SJCRH30 (cell line): ENCODE measurements at regions not wholly inside any gene's neighbourhood (a gene's known extent, or its start where the extent isn't known, plus 50 kb on each side); places are given as distances from the start of the nearest gene placed in this dataset.

Experiments used
- DNase-seq, 2 experiments: peaks; one replicate each; pipeline ENCODE4 v3.0.0-alpha.2; 2015 to 2020
- H3K27ac ChIP-seq: fragments of 250-450 bp; sonication (Bioruptor Pico); 2 replicates; pipeline ENCODE4 v1.5.1; 2020; ENCODE audit warnings: mild to moderate bottlenecking, moderate library complexity
- H3K27me3 ChIP-seq: fragments of 250-450 bp; sonication (Bioruptor Pico); 2 replicates; pipeline ENCODE4 v1.5.1; 2020; ENCODE audit warnings: mild to moderate bottlenecking, moderate library complexity
- H3K36me3 ChIP-seq: fragments of 250-450 bp; sonication (Bioruptor Pico); 2 replicates; pipeline ENCODE4 v1.5.1; 2020; ENCODE audit warnings: mild to moderate bottlenecking, moderate library complexity
- H3K4me1 ChIP-seq: fragments of 250-450 bp; sonication (Bioruptor Pico); 2 replicates; pipeline ENCODE4 v1.5.1; 2020; ENCODE audit warnings: mild to moderate bottlenecking, moderate library complexity
- H3K4me3 ChIP-seq: fragments of 250-450 bp; sonication (Bioruptor Pico); 2 replicates; pipeline ENCODE4 v1.5.1; 2020; ENCODE audit warnings: mild to moderate bottlenecking, moderate library complexity
- H3K9me3 ChIP-seq: fragments of 250-450 bp; sonication (Bioruptor Pico); replicated peaks from 2 replicates; pipeline ENCODE4 v1.5.1; 2020; ENCODE audit warnings: mild to moderate bottlenecking, moderate library complexity

DNA sequence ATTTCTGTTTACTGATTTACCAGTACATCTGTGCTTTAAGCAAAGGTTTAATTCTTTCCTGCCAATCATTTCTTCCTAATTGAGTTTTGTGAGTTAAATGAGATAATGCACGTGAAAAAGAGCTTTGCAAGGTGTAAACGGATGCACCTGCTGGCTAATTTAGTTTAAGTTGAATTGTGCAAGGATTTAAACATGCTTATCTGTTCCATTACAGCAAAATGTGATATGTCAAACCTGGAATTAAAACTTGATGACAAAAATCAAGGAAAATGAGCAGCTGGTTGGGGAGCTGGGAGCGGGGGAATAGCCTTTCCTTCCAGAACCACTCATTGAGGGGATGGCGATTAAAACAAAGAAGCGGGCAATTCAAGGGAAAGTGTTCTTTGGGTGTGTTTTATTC lies 155.0 kb upstream of the CTTNBP2 start:
- DNase-seq, result no peak
- H3K4me3 ChIP-seq, result no peak overlapping the region
- H3K27ac ChIP-seq, result no peak overlapping the region
- H3K4me1 ChIP-seq, result no peaks in the 10 kb centered on the region
- no peaks in the 10 kb centered on the region for H3K36me3 ChIP-seq
- no peaks in the 10 kb centered on the region for H3K9me3 ChIP-seq
- no peaks in the 10 kb centered on the region for H3K27me3 ChIP-seq

DNA sequence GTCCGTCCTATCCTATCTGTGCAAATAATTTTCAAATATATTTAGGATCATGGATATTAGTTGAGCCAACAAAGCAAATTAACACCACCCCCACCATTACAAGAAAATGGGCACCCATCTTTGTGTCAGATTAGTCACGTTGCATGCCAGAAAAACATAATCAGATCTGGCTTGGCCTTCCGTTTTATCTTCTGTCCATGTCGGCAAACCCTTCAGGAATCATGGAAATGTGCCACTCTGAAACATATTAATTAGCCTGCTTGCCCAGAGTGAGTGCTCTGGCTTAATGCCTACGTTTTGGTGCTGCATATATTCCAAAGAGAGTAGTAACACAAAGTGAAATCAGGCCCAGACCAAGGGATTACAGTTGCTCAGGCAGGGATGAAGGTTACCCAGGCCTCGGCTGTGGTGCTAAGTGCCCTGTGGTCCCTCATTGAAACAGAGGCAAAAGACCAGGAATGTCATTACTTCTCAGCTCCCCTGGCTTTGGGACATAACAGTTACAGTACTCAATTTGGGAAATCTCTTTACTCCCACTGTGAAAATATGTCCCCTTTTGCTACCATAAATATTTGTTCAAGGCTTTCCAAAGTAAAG lies 154.0 kb upstream of the LSM8 start:
- Histone ChIP-seq H3K9me3 (no peaks in the 10 kb centered on the region), H3K4me1 (no peaks in the 10 kb centered on the region), H3K4me3 (no peak overlapping the region), H3K36me3 (no peaks in the 10 kb centered on the region), H3K27ac (no peak overlapping the region), H3K27me3 (no peaks in the 10 kb centered on the region)
- no peak for DNase-seq

DNA sequence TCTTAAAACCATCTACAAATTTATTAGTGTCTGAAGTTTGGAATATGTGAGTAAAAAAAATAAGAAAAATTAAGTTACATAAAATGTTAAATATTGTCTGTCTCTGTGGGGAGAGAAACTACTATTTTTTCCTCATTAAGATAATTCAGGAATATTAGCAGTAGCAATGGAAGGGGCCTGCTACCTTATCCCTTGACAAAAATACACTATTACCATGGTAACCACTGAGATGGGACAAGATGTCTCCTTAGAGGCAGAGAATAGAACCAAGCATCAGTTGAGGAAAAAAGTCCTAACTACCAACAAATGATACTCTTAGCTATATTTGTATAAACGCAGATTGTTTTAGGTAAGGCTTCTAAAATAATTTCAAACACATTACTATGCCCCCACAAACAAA lies 150.7 kb upstream of the LSM8 start:
- H3K9me3 ChIP-seq, result no peaks in the 10 kb centered on the region; the same call in 1 of the 2 replicates

DNA sequence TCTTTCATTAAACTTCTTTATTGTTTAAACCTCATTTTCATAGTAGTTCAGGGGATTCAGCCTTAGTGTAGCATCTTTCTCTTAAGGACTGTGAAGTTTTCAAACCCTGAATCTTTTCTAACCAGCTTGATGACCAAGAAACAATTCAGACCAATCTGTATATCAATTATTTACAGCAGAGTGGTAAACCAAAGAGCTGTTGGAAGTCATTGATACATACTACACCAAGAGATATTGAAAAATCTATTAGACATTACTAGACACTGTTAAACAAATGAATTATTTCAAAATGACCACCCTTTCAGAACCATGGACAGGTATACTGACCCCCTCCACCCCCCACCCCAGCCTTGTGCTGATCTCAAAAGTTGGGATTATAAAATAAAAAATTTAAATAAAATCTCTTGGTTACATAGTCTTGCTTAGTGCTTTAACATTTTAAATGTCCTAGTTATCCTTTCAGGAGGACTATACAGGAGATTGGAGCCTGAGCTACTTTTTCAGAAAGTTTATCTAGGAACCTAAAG lies 143.9 kb upstream of the LSM8 start:
- Histone ChIP-seq H3K4me1 (no peaks in the 10 kb centered on the region), H3K27ac (no peak overlapping the region)

More for the DNA sequence above, 150.7 kb upstream of the LSM8 start:
- Histone ChIP-seq H3K27me3 (no peaks in the 10 kb centered on the region), H3K4me3 (no peak overlapping the region), H3K27ac (no peak overlapping the region), H3K36me3 (no peaks in the 10 kb centered on the region), H3K4me1 (no peaks in the 10 kb centered on the region)
- no peak for DNase-seq

DNA sequence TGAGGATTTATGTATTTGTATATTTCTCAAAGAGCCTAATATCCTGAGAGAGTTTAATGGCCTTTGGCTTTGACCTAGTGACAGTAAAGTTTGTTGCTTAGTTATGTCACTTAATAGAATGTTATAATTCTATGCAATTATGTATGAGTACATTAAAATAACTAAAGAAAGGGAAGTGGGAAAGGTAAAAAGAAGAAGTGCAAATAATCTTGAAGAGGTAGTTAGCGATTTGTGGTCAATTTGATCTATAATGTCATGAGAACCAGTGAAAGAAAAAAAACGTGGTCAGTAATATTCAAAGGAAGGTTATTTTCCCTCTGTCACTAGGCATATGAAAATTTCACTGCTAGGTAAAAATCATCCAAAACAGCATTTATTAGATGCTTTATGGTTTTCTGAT lies 143.4 kb upstream of the LSM8 start:
- H3K4me3 ChIP-seq, result no peak overlapping the region

More for the DNA sequence above, 143.9 kb upstream of the LSM8 start:
- H3K4me3 ChIP-seq, result no peak overlapping the region
- H3K27me3 ChIP-seq, result no peaks in the 10 kb centered on the region
- no peak for DNase-seq
- no peaks in the 10 kb centered on the region; the same call in 1 of the 2 replicates for H3K9me3 ChIP-seq
- no peaks in the 10 kb centered on the region for H3K36me3 ChIP-seq

DNA sequence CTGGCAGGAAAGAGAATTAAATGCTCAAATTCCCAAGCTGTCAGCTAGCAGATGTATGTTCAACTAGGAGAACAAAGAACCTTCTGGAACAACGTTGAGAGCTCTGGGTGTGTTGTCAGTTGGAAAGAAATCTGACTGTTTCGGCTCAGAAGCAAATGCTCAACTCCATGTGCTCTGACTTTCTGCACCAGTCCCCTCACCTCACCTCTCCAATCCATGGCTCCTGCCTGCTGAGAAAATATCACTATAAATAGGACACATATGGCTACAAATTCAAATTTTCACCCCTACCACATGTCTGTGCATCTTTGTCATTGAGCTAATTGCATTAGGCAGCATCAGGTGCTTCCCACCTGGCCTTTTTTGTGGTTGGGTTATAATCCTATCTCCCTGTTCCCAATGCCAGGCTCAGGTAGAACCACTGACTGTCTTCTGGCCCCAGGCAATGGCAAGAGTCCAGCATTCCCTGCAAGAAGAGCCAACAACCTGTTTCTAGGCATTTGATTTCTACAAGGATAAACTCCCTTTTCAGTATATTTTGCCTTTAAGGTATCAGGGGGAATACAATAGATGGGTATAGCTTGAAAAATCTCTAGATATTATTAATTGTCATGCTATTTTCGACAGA lies 142.6 kb upstream of the LSM8 start:
- H3K27ac ChIP-seq, result no peak overlapping the region
- no peaks in the 10 kb centered on the region for H3K36me3 ChIP-seq
- H3K4me3 ChIP-seq, result no peak overlapping the region
- no peaks in the 10 kb centered on the region for H3K4me1 ChIP-seq
- no peak for DNase-seq
- H3K9me3 ChIP-seq, result no peaks in the 10 kb centered on the region; the same call in 1 of the 2 replicates
- no peaks in the 10 kb centered on the region for H3K27me3 ChIP-seq

More for the DNA sequence above, 143.4 kb upstream of the LSM8 start:
- Histone ChIP-seq H3K27ac (no peak overlapping the region), H3K27me3 (no peaks in the 10 kb centered on the region), H3K4me1 (no peaks in the 10 kb centered on the region), H3K36me3 (no peaks in the 10 kb centered on the region), H3K9me3 (no peaks in the 10 kb centered on the region; the same call in 1 of the 2 replicates)
- no peak for DNase-seq

DNA sequence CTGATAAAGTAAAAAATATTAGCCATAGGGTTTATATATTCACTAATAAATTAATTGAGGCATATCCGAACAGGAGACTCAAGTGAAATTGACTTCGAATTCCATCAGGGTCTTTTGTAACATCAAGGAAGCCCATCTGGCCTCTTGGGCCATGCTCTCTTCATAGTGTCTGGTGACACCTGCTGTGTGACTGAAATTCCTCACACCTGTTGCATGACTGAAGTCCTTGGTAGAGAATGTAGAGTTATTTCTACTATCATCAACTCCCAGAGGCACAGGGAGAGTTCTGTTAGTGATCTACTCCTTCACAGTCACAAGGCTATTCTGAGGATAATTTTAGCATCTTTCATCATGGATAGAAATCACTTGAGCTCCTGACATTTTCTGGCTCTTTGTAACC lies 138.3 kb upstream of the LSM8 start:
- no peaks in the 10 kb centered on the region for H3K4me1 ChIP-seq
- H3K4me3 ChIP-seq, result no peak overlapping the region
- H3K9me3 ChIP-seq, result no peaks in the 10 kb centered on the region
- no peaks in the 10 kb centered on the region for H3K36me3 ChIP-seq
- no peak overlapping the region for H3K27ac ChIP-seq
- DNase-seq, result no peak
- no peaks in the 10 kb centered on the region for H3K27me3 ChIP-seq

DNA sequence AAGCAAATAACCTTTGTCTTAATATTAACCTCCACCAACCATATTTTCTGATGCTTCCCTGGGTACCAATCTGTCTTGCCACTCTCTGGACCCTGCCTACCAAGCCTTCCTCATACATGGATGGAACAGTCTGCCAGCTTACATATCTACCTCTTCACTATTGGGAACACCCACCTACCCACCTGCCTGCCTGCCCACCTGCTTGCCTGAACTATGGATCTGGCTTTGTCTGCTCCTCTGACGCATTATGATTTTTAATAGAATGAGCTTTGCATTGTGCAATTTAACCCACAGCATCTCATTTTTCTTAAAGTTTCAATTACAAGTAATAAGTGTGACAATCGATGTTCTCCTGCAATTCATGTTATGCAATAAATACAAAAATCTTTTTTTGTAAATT lies 137.9 kb upstream of the LSM8 start:
- DNase-seq, result no peak
- H3K4me1 ChIP-seq, result no peaks in the 10 kb centered on the region
- no peak overlapping the region for H3K4me3 ChIP-seq
- H3K27ac ChIP-seq, result no peak overlapping the region
- no peaks in the 10 kb centered on the region for H3K27me3 ChIP-seq
- no peaks in the 10 kb centered on the region for H3K36me3 ChIP-seq
- H3K9me3 ChIP-seq, result no peaks in the 10 kb centered on the region

DNA sequence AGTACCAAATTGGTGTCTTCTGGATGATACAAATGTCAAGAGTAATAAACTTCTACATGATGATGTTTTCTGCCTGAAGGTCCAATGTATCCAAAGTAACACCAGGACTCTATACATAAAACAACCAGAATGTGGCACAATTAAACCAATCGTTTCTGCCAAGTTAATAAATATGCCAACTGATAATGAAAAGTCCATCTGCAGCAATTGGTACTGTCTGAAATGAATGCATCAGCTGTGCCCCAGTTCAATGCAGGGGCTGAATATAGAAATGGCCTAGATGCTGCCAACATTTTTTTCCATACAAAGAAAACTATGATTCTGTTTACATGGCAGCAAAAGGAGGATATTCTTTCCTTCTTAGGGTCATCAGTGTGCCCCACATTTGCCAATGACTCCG lies 137.2 kb upstream of the LSM8 start:
- Histone ChIP-seq H3K4me1 (no peaks in the 10 kb centered on the region), H3K9me3 (no peaks in the 10 kb centered on the region), H3K36me3 (no peaks in the 10 kb centered on the region)

DNA sequence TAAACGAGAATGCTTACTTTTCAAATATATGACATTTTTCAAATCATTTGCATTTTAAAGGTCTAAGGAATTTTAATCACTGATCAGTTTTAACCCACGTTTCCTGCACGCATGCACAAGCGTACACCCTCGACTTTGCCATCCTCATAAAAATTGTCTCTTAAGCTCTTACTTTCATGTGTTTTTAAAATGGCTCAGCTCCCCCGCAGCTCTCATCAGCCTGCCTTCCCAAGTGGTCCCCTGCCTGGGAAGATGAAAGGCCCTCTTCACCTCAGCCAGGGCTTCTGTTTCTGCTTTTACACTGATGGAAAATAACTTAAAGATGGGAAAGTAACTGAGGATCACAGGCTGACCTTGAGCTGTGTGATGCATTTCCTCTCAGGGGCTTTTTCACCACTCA lies 131.6 kb upstream of the LSM8 start:
- Histone ChIP-seq H3K4me3 (no peak overlapping the region), H3K4me1 (no peaks in the 10 kb centered on the region)

More for the DNA sequence above, 137.2 kb upstream of the LSM8 start:
- no peak for DNase-seq
- no peaks in the 10 kb centered on the region for H3K27me3 ChIP-seq
- H3K27ac ChIP-seq, result no peak overlapping the region
- H3K4me3 ChIP-seq, result no peak overlapping the region

DNA sequence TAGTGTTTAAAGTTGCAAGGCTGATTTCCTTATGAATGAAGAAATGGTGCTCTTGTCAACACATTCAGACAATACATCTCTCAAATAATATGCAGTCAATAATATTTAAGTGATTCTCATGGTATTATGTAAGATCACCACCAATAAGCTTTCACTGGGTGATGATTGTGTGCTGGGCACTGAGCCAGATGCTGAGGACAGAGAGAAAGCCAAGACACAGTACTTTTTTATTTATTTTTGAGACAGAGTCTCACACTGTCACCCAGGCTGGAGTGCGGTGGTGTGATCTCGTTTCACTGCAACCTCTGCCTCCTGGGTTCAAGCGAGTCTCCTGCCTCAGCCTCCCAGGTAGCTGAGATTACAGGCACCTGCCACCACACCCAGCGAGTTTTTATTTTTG lies 130.6 kb upstream of the LSM8 start:
- Histone ChIP-seq H3K4me3 (no peak overlapping the region), H3K4me1 (no peaks in the 10 kb centered on the region), H3K9me3 (no peaks in the 10 kb centered on the region), H3K36me3 (no peaks in the 10 kb centered on the region), H3K27me3 (no peaks in the 10 kb centered on the region), H3K27ac (no peak overlapping the region)
- DNase-seq, result no peak

More for the DNA sequence above, 131.6 kb upstream of the LSM8 start:
- H3K27ac ChIP-seq, result no peak overlapping the region
- DNase-seq, result no peak
- H3K9me3 ChIP-seq, result no peaks in the 10 kb centered on the region
- no peaks in the 10 kb centered on the region for H3K36me3 ChIP-seq
- H3K27me3 ChIP-seq, result no peaks in the 10 kb centered on the region

DNA sequence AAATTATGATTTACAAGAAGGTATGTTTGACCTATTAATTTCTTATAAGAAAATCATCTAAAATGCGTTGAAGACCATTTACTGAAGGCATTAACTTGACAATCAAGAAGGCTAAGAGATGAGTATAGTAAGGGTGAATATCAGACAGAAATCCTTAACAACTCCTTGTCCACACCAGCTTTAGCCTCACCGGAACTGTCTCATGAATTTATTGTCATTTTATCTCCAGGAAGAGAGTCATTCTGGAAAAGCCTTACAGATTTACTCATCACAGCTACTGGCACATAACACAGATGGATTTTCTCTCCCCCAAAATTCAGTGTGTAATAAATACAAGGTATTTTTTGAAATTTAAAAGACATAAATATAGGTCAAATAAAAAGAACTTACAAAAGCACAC lies 129.4 kb upstream of the LSM8 start:
- H3K27me3 ChIP-seq, result no peaks in the 10 kb centered on the region
- H3K4me1 ChIP-seq, result no peaks in the 10 kb centered on the region
- H3K36me3 ChIP-seq, result no peaks in the 10 kb centered on the region
- no peak overlapping the region for H3K27ac ChIP-seq
- DNase-seq, result no peak
- H3K4me3 ChIP-seq, result no peak overlapping the region
- no peaks in the 10 kb centered on the region for H3K9me3 ChIP-seq

DNA sequence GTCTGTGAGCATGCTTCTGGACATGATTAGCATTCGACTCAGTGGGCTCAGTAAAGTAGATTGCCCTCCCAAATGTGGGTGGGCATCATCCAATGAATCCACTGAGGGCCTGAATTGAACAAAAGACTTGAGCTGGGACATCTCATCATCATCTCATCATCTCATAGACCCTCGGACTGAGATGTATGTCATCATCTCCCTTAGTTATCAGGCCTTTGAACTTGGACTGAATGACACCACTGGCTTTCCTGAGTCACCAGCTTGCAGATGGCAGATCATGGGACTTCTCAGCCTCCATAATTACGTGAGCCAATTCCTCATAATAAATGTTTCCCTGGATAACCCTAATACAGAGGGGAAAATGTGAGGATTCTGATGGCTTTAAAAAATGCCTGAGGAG lies 128.3 kb upstream of the LSM8 start:
- Histone ChIP-seq H3K27ac (no peak overlapping the region), H3K27me3 (no peaks in the 10 kb centered on the region), H3K9me3 (no peaks in the 10 kb centered on the region), H3K4me3 (no peak overlapping the region), H3K4me1 (no peaks in the 10 kb centered on the region), H3K36me3 (no peaks in the 10 kb centered on the region)
- DNase-seq, result no peak

DNA sequence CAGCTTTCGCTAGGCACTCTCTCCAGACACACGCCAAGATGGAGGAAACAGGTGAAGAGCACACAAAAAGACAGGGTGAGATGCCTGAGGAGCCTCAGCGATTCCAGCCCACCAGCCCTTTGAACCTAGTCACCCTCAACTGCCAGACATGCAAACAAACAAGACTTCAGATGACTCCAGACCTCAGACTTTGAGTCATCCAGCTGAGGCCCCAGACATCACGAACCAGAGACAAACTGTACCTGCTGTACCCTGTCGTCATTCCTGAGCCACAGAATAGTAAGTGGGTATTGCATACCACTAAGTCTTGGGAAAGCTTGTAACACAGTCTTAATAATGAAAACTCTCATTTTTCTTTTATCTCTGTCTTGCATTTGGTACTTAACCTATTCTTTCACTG lies 126.6 kb upstream of the LSM8 start:
- H3K4me1 ChIP-seq, result no peaks in the 10 kb centered on the region
- H3K4me3 ChIP-seq, result no peak overlapping the region
- H3K36me3 ChIP-seq, result no peaks in the 10 kb centered on the region
- H3K9me3 ChIP-seq, result no peaks in the 10 kb centered on the region
- H3K27ac ChIP-seq, result no peak overlapping the region
- no peaks in the 10 kb centered on the region for H3K27me3 ChIP-seq
- no peak for DNase-seq

DNA sequence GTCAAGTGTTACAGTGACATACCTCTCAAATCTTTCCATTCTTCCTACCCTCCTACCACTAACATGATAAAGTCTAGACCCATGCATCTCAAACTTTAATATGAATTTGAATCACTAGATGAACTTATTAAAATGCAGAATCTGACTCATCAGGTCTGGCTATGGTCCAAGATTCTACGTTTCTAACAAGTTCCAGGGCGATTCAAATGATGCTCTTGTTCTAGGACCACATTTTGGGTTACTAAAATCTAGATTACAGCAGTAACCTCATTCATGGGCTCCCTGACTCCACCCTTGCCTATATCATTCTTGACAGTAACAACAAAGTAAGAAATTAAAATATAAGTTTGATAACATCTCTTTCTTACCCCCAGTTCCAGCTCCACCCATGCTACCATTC lies 124.8 kb upstream of the LSM8 start:
- no peak overlapping the region for H3K27ac ChIP-seq
- no peaks in the 10 kb centered on the region for H3K4me1 ChIP-seq
- no peaks in the 10 kb centered on the region for H3K9me3 ChIP-seq
- H3K36me3 ChIP-seq, result no peaks in the 10 kb centered on the region
- no peak overlapping the region for H3K4me3 ChIP-seq
- no peaks in the 10 kb centered on the region for H3K27me3 ChIP-seq
- no peak for DNase-seq

DNA sequence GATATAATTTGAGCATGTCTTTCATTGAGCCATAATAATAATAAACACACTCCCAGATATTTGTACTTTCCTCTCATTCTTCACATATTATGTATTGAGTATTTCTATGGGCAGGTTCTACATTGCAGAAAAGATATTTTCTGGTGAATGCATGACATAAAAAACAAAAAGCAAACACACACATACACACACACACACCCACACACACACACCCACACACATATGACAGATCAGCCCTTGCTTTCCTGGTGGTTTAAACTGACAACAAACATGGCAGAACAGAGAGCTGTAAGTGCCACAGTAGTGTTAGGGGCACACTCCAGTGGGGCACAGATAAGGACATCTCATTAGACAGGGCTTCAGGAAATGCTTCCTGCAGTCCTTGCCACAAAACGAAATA lies 123.3 kb upstream of the LSM8 start:
- H3K27ac ChIP-seq, result no peak overlapping the region
- no peaks in the 10 kb centered on the region for H3K36me3 ChIP-seq
- no peaks in the 10 kb centered on the region for H3K9me3 ChIP-seq
- no peak for DNase-seq
- no peak overlapping the region for H3K4me3 ChIP-seq
- H3K4me1 ChIP-seq, result no peaks in the 10 kb centered on the region
- H3K27me3 ChIP-seq, result no peaks in the 10 kb centered on the region
